CD8-positive, alpha-beta memory T cell (primary cell): ENCODE measurements at regions not wholly inside any gene's neighbourhood (a gene's known extent, or its start where the extent isn't known, plus 50 kb on each side); places are given as distances from the start of the nearest gene placed in this dataset.

Experiments
- CTCF ChIA-PET: fragments of 350-600 bp; sonication (Branson Sonifier 250); formaldehyde crosslinking; loops from one replicate; lab custom pipeline; 2021; ENCODE audit warnings: antibody characterized with exemption; lab: Charles Lee
- POLR2A ChIA-PET: fragments of 350-600 bp; sonication (Branson Sonifier 250); formaldehyde crosslinking; loops from one replicate; lab custom pipeline; 2021; ENCODE audit warnings: antibody characterized with exemption; lab: Charles Lee
- DNase-seq, 5 donors: peaks; one replicate each; pipeline versions ENCODE4 v3.0.0 to v3.0.0-alpha.2; 2020 to 2022; ENCODE audit warnings: mixed read lengths in 1 of 5
- H3K27ac ChIP-seq: one replicate; pipeline ENCODE4 v1.7.0; 2013; ENCODE audit warnings: low read depth, mild to moderate bottlenecking, low read length, moderate library complexity
- H3K27me3 ChIP-seq: 2 replicates; pipeline ENCODE4 v1.7.0; 2013; ENCODE audit warnings: low read length, mild to moderate bottlenecking; ENCODE audit not compliant: insufficient read depth, poor library complexity, severe bottlenecking
- H3K36me3 ChIP-seq: 2 replicates; pipeline ENCODE4 v1.7.0; 2013; ENCODE audit warnings: mild to moderate bottlenecking, low read length, moderate library complexity; ENCODE audit not compliant: insufficient read depth
- H3K4me1 ChIP-seq: 2 replicates; pipeline ENCODE4 v1.7.0; 2013; ENCODE audit warnings: mild to moderate bottlenecking, low read length, moderate library complexity; ENCODE audit not compliant: insufficient read depth
- H3K4me3 ChIP-seq: 2 replicates; pipeline ENCODE4 v1.7.0; 2013; ENCODE audit warnings: mild to moderate bottlenecking, low read length
- H3K9me3 ChIP-seq: 2 replicates; pipeline ENCODE4 v1.7.0; 2013; ENCODE audit warnings: mild to moderate bottlenecking, low read length
- H3K27ac Mint-ChIP-seq, 8 donors: one replicate each; pipeline ENCODE4 v1.8.0; 2020 to 2021; ENCODE audit warnings: mixed read lengths in 8 of 8, mild to moderate bottlenecking in 6 of 8, inconsistent platforms in 3 of 8, moderate library complexity in 3 of 8
- H3K27me3 Mint-ChIP-seq, 2 donors: one replicate each; pipeline ENCODE4 v1.8.0; 2020 to 2021; ENCODE audit warnings: mixed read lengths in 2 of 2, mild to moderate bottlenecking in 1 of 2, moderate library complexity in 1 of 2
- H3K36me3 Mint-ChIP-seq, 3 donors: one replicate each; pipeline ENCODE4 v1.8.0; 2020 to 2021; ENCODE audit warnings: mixed read lengths in 3 of 3, inconsistent platforms in 1 of 3, mild to moderate bottlenecking in 1 of 3
- H3K4me1 Mint-ChIP-seq, 3 donors: one replicate each; pipeline ENCODE4 v1.8.0; 2020 to 2021; ENCODE audit warnings: mixed read lengths in 3 of 3, inconsistent platforms in 1 of 3, mild to moderate bottlenecking in 1 of 3
- H3K4me3 Mint-ChIP-seq, 7 donors: one replicate each; pipeline ENCODE4 v1.8.0; 2020 to 2021; ENCODE audit warnings: mixed read lengths in 7 of 7, mild to moderate bottlenecking in 6 of 7, moderate library complexity in 4 of 7, inconsistent platforms in 2 of 7
- H3K9me3 Mint-ChIP-seq, 5 donors: one replicate each; pipeline ENCODE4 v1.8.0; 2020 to 2022; ENCODE audit warnings: mixed read lengths in 5 of 5, mild to moderate bottlenecking in 3 of 5, moderate library complexity in 2 of 5, inconsistent platforms in 1 of 5

DNA sequence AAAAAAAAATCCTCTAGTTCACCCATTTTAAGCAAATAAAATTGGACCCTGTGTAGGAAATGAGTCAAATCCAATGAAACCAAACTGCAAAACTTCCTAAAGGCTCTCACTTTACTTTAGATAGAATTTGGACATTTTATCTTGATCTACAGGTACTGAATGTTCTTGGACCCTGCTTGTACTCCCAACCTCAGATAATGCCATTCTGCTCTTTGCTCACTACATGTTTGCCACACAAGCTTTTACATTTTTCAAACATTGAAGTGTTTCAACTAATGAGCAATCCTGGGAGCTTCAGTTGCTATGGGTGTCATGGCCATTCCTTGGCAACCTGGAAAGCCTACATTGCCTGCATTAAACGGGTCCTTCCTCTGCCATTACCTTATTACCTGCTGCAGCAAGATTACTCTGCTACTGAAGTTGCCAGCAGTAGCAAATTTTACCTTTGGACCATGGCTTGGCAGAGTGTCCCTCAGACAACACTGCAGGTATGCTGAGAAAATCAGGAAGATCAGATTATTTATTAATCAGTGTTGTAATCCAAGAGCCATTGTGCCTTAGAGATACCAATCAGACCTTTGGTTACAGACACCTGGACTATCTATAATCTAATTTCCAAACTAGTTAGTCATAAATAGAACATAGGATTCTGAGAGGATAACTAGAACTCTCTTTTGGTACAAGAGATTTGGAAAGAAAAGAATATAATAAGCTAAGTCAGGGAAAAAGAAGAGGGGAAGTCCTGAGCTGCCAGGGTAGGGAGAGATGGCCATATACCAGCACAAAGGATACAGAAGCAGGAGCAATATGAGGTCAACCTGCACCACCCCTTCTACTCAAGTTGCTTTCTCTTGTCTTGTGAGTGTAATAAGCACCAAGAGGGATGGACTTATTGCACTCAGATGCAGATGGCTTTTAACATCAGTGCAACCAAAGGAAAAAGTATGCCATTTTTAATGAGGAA is 293.3 kb upstream of the TFPI start:
- POLR2A ChIA-PET: no interaction called here
- Histone ChIP-seq H3K4me1 (no peaks in the 10 kb centered on the region), H3K9me3 (no peaks in the 10 kb centered on the region), H3K36me3 (no peaks in the 10 kb centered on the region), H3K27me3 (no peaks in the 10 kb centered on the region), H3K27ac (no peak overlapping the region), H3K4me3 (no peak overlapping the region)
- Mint-ChIP-seq H3K27ac (no peak overlapping the region), H3K27me3 (no peaks in the 10 kb centered on the region), H3K4me3 (no peak overlapping the region), H3K4me1 (no peaks in the 10 kb centered on the region), H3K36me3 (no peaks in the 10 kb centered on the region), H3K9me3 (peaks cover 0 to 3% (median 0%) of the 10 kb centered on the region in 5 donors)
- DNase-seq: no peak
- CTCF ChIA-PET: no interaction called here

DNA sequence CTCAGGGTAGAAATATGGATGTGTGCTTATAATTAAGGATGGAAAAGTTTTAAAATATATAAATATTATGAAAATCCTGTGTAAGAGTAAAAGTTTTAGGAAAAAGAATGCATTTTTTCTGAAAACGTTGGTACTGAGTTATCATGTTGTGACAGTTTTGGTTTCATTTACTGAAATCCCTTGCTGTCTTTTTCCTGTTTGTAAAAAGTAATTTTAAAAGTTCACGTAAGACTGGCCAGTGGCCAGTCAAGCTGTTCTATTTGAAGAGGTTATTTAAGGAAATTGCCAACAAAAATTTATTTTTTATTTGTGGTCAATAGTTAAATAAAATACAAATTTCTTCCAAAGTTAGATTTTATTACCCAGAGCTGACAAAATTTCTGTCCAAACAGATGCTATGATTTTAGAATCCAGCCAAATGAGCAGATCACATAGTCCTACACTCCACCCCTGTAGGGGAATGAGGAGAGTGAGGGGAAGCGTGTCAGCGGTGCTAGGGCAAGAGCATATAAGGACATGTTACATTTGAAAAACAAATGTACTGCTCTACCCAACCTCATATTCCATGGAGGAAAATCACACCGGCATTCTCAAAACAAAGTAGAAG is 297.8 kb upstream of the TFPI start:
- no peak overlapping the region for H3K27ac Mint-ChIP-seq
- CTCF ChIA-PET: no interaction called here
- Histone ChIP-seq H3K27ac (no peak overlapping the region), H3K36me3 (no peaks in the 10 kb centered on the region), H3K27me3 (no peaks in the 10 kb centered on the region), H3K4me3 (no peak overlapping the region), H3K9me3 (no peaks in the 10 kb centered on the region), H3K4me1 (no peaks in the 10 kb centered on the region)
- POLR2A ChIA-PET: no interaction called here
- no peak for DNase-seq
- H3K4me1 Mint-ChIP-seq: no peaks in the 10 kb centered on the region
- H3K4me3 Mint-ChIP-seq: no peak overlapping the region
- no peaks in the 10 kb centered on the region for H3K27me3 Mint-ChIP-seq
- H3K9me3 Mint-ChIP-seq: no peaks in the 10 kb centered on the region
- no peaks in the 10 kb centered on the region for H3K36me3 Mint-ChIP-seq

DNA sequence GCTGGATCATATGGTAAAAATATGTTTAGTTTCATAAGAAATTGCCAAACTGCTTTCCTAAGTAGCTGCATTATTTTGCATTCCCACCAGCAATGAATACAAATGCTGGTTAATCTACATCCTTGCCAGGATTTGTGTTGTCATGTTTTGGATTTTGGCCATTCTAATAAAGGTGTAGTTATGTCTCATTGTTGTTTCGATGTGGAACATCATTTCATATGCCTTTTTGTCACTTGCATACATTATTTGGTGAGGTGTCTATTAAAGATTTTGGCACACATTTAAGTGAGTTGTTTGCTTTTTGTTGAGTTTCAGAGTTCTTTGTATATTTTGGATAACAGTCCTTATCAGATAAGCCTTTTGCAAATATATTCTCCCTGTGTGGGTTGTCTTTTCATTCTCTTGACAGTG is 299.2 kb upstream of the TFPI start:
- no peaks in the 10 kb centered on the region for H3K27me3 ChIP-seq
- Mint-ChIP-seq H3K4me1 (no peaks in the 10 kb centered on the region), H3K4me3 (no peak overlapping the region), H3K9me3 (peaks cover 0 to 3% (median 0%) of the 10 kb centered on the region in 5 donors), H3K36me3 (no peaks in the 10 kb centered on the region), H3K27me3 (no peaks in the 10 kb centered on the region), H3K27ac (no peak overlapping the region)
- no peaks in the 10 kb centered on the region for H3K4me1 ChIP-seq
- CTCF ChIA-PET: no interaction called here
- no peak overlapping the region for H3K4me3 ChIP-seq
- POLR2A ChIA-PET: no interaction called here
- H3K27ac ChIP-seq: no peak overlapping the region
- no peaks in the 10 kb centered on the region for H3K36me3 ChIP-seq
- H3K9me3 ChIP-seq: no peaks in the 10 kb centered on the region
- no peak for DNase-seq

DNA sequence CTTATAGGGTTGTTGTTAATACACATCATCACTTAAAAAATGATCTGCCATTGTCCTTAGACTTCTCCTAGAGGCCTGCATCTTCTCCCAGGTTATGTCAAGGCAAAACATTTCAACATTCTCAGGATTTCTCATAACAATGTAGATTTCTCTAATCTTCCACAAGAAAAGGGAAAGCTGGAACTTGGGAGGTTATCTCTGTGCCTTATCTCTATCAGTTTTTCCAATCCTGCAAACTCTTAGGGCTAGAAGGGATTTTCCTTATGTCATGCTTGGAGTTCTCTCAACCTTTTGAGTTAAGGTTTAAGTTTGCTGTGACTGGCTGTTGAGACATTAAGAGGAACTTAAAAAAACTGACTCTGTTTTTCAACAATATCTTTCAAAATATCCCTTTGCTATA is 300.6 kb upstream of the TFPI start:
- Mint-ChIP-seq H3K4me3 (no peak overlapping the region), H3K27me3 (no peaks in the 10 kb centered on the region), H3K27ac (no peak overlapping the region), H3K36me3 (no peaks in the 10 kb centered on the region), H3K4me1 (no peaks in the 10 kb centered on the region), H3K9me3 (peaks cover 0 to 7% (median 0%) of the 10 kb centered on the region in 5 donors)
- Histone ChIP-seq H3K9me3 (no peaks in the 10 kb centered on the region), H3K4me3 (no peak overlapping the region), H3K27ac (no peak overlapping the region), H3K36me3 (no peaks in the 10 kb centered on the region), H3K4me1 (no peaks in the 10 kb centered on the region), H3K27me3 (no peaks in the 10 kb centered on the region)
- no peak for DNase-seq
- POLR2A ChIA-PET: no interaction called here
- CTCF ChIA-PET: no interaction called here

DNA sequence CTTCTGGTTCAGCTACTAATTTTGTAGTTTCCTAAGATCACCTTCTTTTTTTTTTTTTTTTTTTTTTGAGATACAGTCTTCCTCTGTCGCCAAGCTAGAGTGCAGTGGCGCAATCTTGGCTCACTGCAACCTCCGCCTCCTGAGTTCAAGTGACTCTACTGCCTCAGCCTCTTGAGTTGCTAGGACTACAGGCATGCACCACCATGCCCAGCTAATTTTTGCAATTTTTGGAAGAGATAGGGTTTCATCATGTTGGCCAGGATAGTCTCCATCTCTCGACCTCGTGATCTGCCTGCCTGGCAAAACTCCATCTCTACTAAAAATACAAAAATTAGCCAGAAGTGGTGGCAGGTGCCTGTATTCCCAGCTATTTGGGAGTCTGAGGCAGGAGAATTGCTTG is 301.5 kb upstream of the TFPI start:
- no peaks in the 10 kb centered on the region for H3K36me3 ChIP-seq
- H3K4me1 ChIP-seq: no peaks in the 10 kb centered on the region
- DNase-seq: no peak
- Mint-ChIP-seq H3K9me3 (peaks cover 0 to 7% (median 0%) of the 10 kb centered on the region in 5 donors), H3K27ac (no peak overlapping the region), H3K27me3 (no peaks in the 10 kb centered on the region), H3K36me3 (no peaks in the 10 kb centered on the region), H3K4me1 (no peaks in the 10 kb centered on the region), H3K4me3 (no peak overlapping the region)
- ChIA-PET CTCF (no interaction called here), POLR2A (no interaction called here)
- no peak overlapping the region for H3K27ac ChIP-seq
- H3K9me3 ChIP-seq: no peaks in the 10 kb centered on the region
- no peaks in the 10 kb centered on the region for H3K27me3 ChIP-seq
- H3K4me3 ChIP-seq: no peak overlapping the region

DNA sequence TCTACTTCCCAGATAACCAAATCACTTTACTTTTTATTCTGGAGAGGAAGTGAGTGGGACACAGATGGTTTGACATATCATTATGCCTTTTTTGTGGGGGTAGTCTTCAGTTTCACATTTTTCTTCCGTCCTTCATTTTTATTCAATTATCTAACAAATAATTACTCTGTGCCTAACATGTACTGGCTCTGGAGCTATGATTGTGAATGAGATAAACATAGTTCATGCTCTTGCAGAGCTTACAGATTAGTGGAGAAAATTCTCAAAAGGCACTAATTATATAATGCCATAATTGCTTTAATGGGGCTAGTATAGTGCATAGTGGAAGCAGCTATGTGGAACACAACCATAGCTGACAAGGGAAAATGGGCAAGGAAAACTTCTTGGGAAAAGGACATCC is 303.6 kb upstream of the TFPI start:
- Histone ChIP-seq H3K27me3 (no peaks in the 10 kb centered on the region), H3K36me3 (no peaks in the 10 kb centered on the region), H3K4me1 (no peaks in the 10 kb centered on the region), H3K4me3 (no peak overlapping the region), H3K9me3 (no peaks in the 10 kb centered on the region), H3K27ac (no peak overlapping the region)
- Mint-ChIP-seq H3K4me1 (no peaks in the 10 kb centered on the region), H3K27me3 (no peaks in the 10 kb centered on the region), H3K27ac (no peak overlapping the region), H3K9me3 (peaks cover 0 to 7% (median 0%) of the 10 kb centered on the region in 5 donors), H3K36me3 (no peaks in the 10 kb centered on the region), H3K4me3 (no peak overlapping the region)
- no peak for DNase-seq
- POLR2A ChIA-PET: no interaction called here
- CTCF ChIA-PET: no interaction called here

DNA sequence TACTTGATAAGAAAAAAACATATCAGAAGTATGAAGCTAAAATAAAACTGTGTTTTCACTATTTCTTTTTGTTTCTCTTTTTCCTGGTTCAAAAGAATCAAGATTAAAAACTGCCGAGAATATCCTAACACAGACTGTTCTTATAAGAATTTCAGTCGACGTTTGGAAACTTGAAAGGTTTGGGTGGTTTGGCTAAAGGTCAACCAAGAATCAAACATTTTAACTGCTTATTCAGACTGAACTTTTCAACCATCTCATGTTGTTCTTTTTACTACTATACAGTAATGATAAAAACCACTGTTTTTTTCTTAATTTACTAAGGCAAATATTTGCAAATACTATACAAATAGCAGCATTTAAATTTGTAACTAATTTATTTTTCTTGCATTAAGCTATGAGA is 308.5 kb upstream of the TFPI start:
- CTCF ChIA-PET: no interaction called here
- H3K27ac ChIP-seq: no peak overlapping the region
- Mint-ChIP-seq H3K27ac (no peak overlapping the region), H3K4me3 (no peak overlapping the region), H3K36me3 (no peaks in the 10 kb centered on the region), H3K4me1 (no peaks in the 10 kb centered on the region), H3K9me3 (peaks cover 9 to 13% (median 11%) of the 10 kb centered on the region in 5 donors), H3K27me3 (peaks cover 0 to 1% of the 10 kb centered on the region in 2 donors)
- no peaks in the 10 kb centered on the region for H3K27me3 ChIP-seq
- no peak overlapping the region for H3K4me3 ChIP-seq
- no peak for DNase-seq
- H3K9me3 ChIP-seq: no peaks in the 10 kb centered on the region
- no peaks in the 10 kb centered on the region for H3K36me3 ChIP-seq
- no peaks in the 10 kb centered on the region for H3K4me1 ChIP-seq
- POLR2A ChIA-PET: no interaction called here

DNA sequence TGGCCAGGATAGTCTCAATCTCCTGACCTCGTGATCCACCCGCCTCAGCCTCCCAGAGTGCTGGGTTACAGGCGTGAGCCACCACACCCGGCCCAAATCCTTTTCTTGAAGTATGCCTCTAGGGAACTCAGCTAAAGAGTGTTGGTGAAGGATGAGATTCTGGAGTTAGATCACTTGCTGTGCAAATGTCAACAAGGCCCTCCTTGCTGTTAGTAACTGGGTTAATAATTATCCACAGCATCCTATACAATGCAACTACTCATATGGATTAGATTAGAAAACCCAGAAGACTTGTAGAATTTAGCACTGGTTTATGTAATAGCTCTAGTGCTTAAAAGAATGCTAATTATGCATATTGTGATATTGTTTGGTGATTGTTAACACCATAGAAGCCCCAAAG is 310.8 kb upstream of the TFPI start:
- ChIA-PET POLR2A (no interaction called here), CTCF (interaction anchor here (1.4 kb wide), 1 partner anchor 11 kb away, joined by 4 read pairs; no protein-coding TSS in a partner anchor)
- Mint-ChIP-seq H3K4me1 (no peaks in the 10 kb centered on the region), H3K27ac (no peak overlapping the region), H3K27me3 (peaks cover 0 to 1% of the 10 kb centered on the region in 2 donors), H3K9me3 (peaks cover 12 to 25% (median 18%) of the 10 kb centered on the region in 5 donors), H3K36me3 (no peaks in the 10 kb centered on the region), H3K4me3 (no peak overlapping the region)
- H3K9me3 ChIP-seq: no peaks in the 10 kb centered on the region
- no peak for DNase-seq
- H3K4me1 ChIP-seq: no peaks in the 10 kb centered on the region
- no peak overlapping the region for H3K27ac ChIP-seq
- no peak overlapping the region for H3K4me3 ChIP-seq
- H3K36me3 ChIP-seq: no peaks in the 10 kb centered on the region
- H3K27me3 ChIP-seq: no peaks in the 10 kb centered on the region
